ENCODE measurements at regions not wholly inside any gene's neighbourhood (a gene's known extent, or its start where the extent isn't known, plus 50 kb on each side); places are given as distances from the start of the nearest gene placed in this dataset.

GRCh38 chr3:15976524-15976923 is 178.7 kb upstream of the ANKRD28 start:
- no peak for DNase-seq
- no peak for ATAC-seq
- WGBS, 2 donors, result 21 to 49% methylated on average over 2 of the region's 2 CpGs
- intact Hi-C loops (cut with DNase I), result no loop called here
- Histone ChIP-seq H3K36me3 (replicated peaks in 1 of 2; ENCODE audit: insufficient read depth in 1 of 2, low read depth in 2 of 2) (no peaks in the 10 kb centered on the region), H3K27me3 (no peaks in the 10 kb centered on the region), H3K9me3 (no peaks in the 10 kb centered on the region), H3K4me1 (no peaks in the 10 kb centered on the region), H3K27ac (no peak overlapping the region), H3K4me3 (no peak overlapping the region)
- no peak for TF ChIP-seq POLR2A (IDR thresholded peaks at IDR 0.05)
- no peak for TF ChIP-seq CTCF (IDR thresholded peaks at IDR 0.05)

GRCh38 chr3:15977090-15977489 is 179.3 kb upstream of the ANKRD28 start:
- intact Hi-C loops (cut with DNase I), result no loop called here
- no peak for ATAC-seq
- H3K9me3 ChIP-seq, result no peaks in the 10 kb centered on the region

GRCh38 chr3:15977598-15978232 is 179.9 kb upstream of the ANKRD28 start:
- TF ChIP-seq CTCF (IDR thresholded peaks at IDR 0.05), result no peak
- TF ChIP-seq POLR2A (IDR thresholded peaks at IDR 0.05), result no peak
- ATAC-seq, result no peak
- Histone ChIP-seq H3K36me3 (replicated peaks in 1 of 2; ENCODE audit: insufficient read depth in 1 of 2, low read depth in 2 of 2) (no peaks in the 10 kb centered on the region), H3K4me1 (no peaks in the 10 kb centered on the region), H3K27me3 (no peaks in the 10 kb centered on the region), H3K27ac (no peak overlapping the region), H3K9me3 (no peaks in the 10 kb centered on the region), H3K4me3 (no peak overlapping the region)
- WGBS, 2 donors, result 82 to 92% methylated on average over 6 of the region's 6 CpGs
- no peak for DNase-seq
- intact Hi-C loops (cut with DNase I), result no loop called here

More at GRCh38 chr3:15977090-15977489, 179.3 kb upstream of the ANKRD28 start:
- Histone ChIP-seq H3K4me3 (no peak overlapping the region), H3K27ac (no peak overlapping the region), H3K4me1 (no peaks in the 10 kb centered on the region), H3K27me3 (no peaks in the 10 kb centered on the region), H3K36me3 (replicated peaks in 1 of 2; ENCODE audit: insufficient read depth in 1 of 2, low read depth in 2 of 2) (no peaks in the 10 kb centered on the region)
- 65 to 86% methylated on average over 1 of the region's 1 CpG for WGBS, 2 donors
- no peak for DNase-seq
- no peak for TF ChIP-seq POLR2A (IDR thresholded peaks at IDR 0.05)
- no peak for TF ChIP-seq CTCF (IDR thresholded peaks at IDR 0.05)

- no peak overlapping the region for H3K4me3 ChIP-seq
- no peaks in the 10 kb centered on the region for H3K27me3 ChIP-seq
- intact Hi-C loops (cut with DNase I), result no loop called here
- TF ChIP-seq POLR2A (IDR thresholded peaks at IDR 0.05) (no peak), CTCF (IDR thresholded peaks at IDR 0.05) (no peak)
- H3K4me1 ChIP-seq, result no peaks in the 10 kb centered on the region
- ATAC-seq (no peak), DNase-seq (no peak)
- H3K27ac ChIP-seq, result no peak overlapping the region
- 100% methylated on average over 2 of the region's 2 CpGs for WGBS, 2 donors
- no peaks in the 10 kb centered on the region for H3K36me3 ChIP-seq (replicated peaks in 1 of 2; ENCODE audit: insufficient read depth in 1 of 2, low read depth in 2 of 2)
- no peaks in the 10 kb centered on the region for H3K9me3 ChIP-seq
These were observed 181.0 kb upstream of the ANKRD28 start for GRCh38 chr3:15978801-15979200.

- Histone ChIP-seq H3K27me3 (no peaks in the 10 kb centered on the region), H3K27ac (no peak overlapping the region), H3K4me1 (no peaks in the 10 kb centered on the region), H3K9me3 (no peaks in the 10 kb centered on the region), H3K36me3 (replicated peaks in 1 of 2; ENCODE audit: insufficient read depth in 1 of 2, low read depth in 2 of 2) (no peaks in the 10 kb centered on the region), H3K4me3 (no peak overlapping the region)
- TF ChIP-seq CTCF (IDR thresholded peaks at IDR 0.05) (no peak), POLR2A (IDR thresholded peaks at IDR 0.05) (no peak)
- WGBS, 2 donors, result 90 to 100% methylated on average over 2 of the region's 2 CpGs
- intact Hi-C loops (cut with DNase I), result no loop called here
- DNase-seq, result no peak
- no peak for ATAC-seq
These were observed 181.7 kb upstream of the ANKRD28 start for GRCh38 chr3:15979495-15979894.

Data from body of pancreas (tissue), 4 donors.